ENCODE measurements at regions not wholly inside any gene's neighbourhood (a gene's known extent, or its start where the extent isn't known, plus 50 kb on each side); places are given as distances from the start of the nearest gene placed in this dataset.
A peak's percentile ranks its signal among the peaks of the same experiment; 100 is the strongest.

DNA sequence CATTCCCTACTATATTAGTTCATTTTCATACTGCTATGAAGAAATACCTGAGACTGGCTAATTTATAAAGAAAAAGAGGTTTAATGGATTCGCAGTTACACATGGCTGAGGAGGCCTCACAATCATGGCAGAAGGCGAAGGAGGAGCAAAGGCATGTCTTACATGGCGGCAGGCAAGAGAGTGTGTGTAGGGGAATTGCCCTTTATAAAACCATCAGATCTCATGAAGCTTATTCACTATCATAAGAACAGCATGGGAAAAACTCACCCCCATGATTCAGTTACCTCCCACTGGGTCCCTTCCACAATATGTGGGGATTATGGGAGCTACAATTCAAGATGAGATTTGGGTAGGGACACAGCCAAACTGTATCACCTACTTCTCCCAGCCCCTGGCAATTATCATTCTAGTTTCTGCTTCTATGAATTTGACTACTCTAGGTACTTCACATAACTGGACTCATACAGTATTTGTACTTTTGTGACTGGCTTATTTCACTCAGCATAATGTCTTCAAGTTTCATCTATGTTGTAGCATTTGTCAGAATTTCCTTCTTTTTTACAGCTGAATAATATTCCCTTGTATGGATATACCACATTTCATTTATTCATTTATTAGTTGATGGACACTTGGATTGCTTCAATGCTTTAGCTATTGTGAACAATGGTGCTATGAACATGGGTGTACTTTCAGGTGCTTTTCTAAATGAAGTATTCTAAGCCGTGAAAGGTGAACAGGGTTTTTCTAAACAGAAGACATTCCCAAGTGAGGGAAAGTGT is 219.5 kb upstream of the NUDT4 start:
- H3K36me3 ChIP-seq (ENCODE audit: control insufficient read depth, insufficient read depth, low read length) = no peaks in the 10 kb centered on the region
- no peak overlapping the region for H3K27ac ChIP-seq (ENCODE audit: low read depth, low read length)
- no peaks in the 10 kb centered on the region for H3K4me1 ChIP-seq (ENCODE audit: control insufficient read depth, insufficient read depth, low read length)
- peaks cover 8% of the 10 kb centered on the region for H3K9me3 ChIP-seq (ENCODE audit: control insufficient read depth, insufficient read depth, low read length)
- no peak overlapping the region for H3K4me3 ChIP-seq (ENCODE audit: low read depth, low read length)
- no peak overlapping the region for H3K9ac ChIP-seq (ENCODE audit: low read depth, low read length)
- H3K27me3 ChIP-seq (ENCODE audit: control insufficient read depth, insufficient read depth, low read length) = no peaks in the 10 kb centered on the region

DNA sequence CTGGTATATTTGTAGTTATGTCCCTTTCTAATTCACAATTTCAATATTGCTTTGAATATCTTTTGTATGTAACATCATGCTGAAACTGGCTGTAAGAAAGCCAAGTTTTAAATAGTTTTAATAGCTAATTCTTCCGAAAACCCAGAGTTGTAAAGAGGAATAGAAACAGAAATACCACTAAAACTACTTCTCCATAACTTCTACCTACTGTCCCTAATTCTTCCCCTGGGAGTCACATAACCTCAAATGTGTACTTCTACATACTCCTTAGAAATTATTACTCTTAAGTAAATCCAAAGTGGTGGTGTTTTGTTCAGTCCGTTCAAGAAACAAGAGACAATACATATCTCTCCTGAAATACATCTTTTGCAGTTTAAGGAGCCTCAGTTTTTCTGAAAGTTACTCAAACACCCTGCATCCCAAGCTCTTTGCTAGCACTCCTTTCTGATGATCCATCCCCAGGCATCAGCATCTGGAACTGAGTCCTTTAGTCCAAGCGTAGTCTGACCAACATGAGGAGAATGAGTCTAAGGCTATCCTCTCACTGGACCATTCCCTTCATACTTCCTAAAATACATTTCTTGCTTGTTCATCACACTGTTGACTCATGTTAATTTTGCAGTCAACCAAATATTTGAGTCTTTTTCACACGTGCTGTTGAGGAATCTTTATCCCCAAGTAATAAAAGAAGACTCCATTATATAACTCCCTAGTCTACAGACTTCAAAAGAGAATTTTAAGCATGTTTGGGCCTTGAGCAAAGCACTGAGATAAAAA is 214.3 kb upstream of the NUDT4 start:
- H3K27ac ChIP-seq (ENCODE audit: low read depth, low read length) = no peak overlapping the region
- H3K4me3 ChIP-seq (ENCODE audit: low read depth, low read length) = no peak overlapping the region
- H3K27me3 ChIP-seq (ENCODE audit: control insufficient read depth, insufficient read depth, low read length) = peaks cover 22% of the 10 kb centered on the region
- H3K4me1 ChIP-seq (ENCODE audit: control insufficient read depth, insufficient read depth, low read length) = peaks cover 4% of the 10 kb centered on the region; the same call in 1 of the 2 replicates
- H3K9me3 ChIP-seq (ENCODE audit: control insufficient read depth, insufficient read depth, low read length) = peaks cover 5% of the 10 kb centered on the region
- no peaks in the 10 kb centered on the region for H3K36me3 ChIP-seq (ENCODE audit: control insufficient read depth, insufficient read depth, low read length)
- H3K9ac ChIP-seq (ENCODE audit: low read depth, low read length) = no peak overlapping the region

DNA sequence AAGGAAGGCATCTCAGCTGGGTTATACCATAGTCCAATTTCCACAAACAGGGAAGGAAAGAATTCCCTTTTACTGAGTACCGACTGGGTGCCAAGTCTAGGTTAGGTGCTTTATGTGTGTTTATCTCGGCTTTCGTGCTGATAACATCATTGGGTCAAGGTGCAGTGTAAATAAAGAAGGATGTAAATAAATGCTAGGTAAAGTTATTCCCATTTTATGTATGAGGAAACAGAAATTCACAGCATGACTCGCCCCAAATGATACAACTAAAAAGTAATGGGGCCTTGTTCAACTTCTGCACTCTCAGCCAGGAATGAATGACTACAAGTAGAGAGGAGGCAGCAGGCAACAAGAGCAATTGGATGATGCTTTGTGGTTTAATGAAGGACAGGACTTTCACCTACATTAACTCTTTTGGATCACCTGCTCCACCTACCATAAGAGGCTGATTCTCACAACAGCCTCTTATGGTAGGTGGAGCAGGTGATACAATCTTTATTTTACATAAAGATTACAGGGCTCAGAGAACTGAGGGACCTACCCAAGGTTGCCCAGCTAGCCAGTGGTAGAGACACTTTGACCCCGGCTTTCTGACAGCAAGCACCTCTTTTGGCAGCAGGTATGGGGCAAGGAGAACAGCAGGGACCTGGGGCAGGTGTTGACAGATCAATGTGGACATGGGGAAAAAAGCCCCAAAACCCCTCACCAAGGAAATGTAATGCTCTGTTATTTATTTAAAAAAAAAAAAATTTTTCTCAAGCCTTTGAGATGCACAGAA is 213.4 kb upstream of the NUDT4 start:
- Histone ChIP-seq H3K4me3 (ENCODE audit: low read depth, low read length) (no peak overlapping the region), H3K27me3 (ENCODE audit: control insufficient read depth, insufficient read depth, low read length) (peaks cover 30% of the 10 kb centered on the region), H3K4me1 (ENCODE audit: control insufficient read depth, insufficient read depth, low read length) (peaks cover 4% of the 10 kb centered on the region; the same call in 1 of the 2 replicates), H3K9ac (ENCODE audit: low read depth, low read length) (no peak overlapping the region), H3K27ac (ENCODE audit: low read depth, low read length) (no peak overlapping the region), H3K36me3 (ENCODE audit: control insufficient read depth, insufficient read depth, low read length) (no peaks in the 10 kb centered on the region), H3K9me3 (ENCODE audit: control insufficient read depth, insufficient read depth, low read length) (no peaks in the 10 kb centered on the region)

DNA sequence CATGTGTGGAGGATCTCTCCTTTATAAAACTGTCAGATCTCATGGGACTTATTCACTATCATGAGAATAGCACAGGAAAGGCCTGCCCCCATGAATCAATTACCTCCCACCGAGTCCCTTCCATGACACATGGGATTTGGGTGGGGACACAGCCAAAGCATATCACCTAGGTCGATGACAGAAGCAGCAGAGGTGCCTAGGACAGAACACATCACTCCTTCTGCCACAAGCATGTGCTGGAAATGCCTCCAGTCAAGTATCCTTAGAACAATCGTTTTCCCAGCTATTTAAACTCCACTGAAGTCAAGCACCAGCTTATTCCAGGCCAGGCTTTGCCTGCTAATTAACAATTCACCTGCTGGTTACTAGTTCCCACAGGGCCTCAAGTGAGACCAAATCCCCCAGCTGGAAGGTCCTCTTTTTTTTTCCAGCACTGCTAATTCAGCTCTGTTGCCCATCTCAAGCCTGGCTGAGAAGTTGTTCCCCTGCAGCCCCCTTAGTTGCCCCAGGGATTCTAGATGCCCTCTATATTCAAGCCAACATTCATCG is 212.3 kb upstream of the NUDT4 start:
- Histone ChIP-seq H3K27ac (ENCODE audit: low read depth, low read length) (no peak overlapping the region), H3K4me3 (ENCODE audit: low read depth, low read length) (no peak overlapping the region), H3K9me3 (ENCODE audit: control insufficient read depth, insufficient read depth, low read length) (no peaks in the 10 kb centered on the region), H3K27me3 (ENCODE audit: control insufficient read depth, insufficient read depth, low read length) (peaks cover 37% of the 10 kb centered on the region), H3K36me3 (ENCODE audit: control insufficient read depth, insufficient read depth, low read length) (no peaks in the 10 kb centered on the region), H3K9ac (ENCODE audit: low read depth, low read length) (no peak overlapping the region), H3K4me1 (ENCODE audit: control insufficient read depth, insufficient read depth, low read length) (peaks cover 4% of the 10 kb centered on the region; the same call in 1 of the 2 replicates)

DNA sequence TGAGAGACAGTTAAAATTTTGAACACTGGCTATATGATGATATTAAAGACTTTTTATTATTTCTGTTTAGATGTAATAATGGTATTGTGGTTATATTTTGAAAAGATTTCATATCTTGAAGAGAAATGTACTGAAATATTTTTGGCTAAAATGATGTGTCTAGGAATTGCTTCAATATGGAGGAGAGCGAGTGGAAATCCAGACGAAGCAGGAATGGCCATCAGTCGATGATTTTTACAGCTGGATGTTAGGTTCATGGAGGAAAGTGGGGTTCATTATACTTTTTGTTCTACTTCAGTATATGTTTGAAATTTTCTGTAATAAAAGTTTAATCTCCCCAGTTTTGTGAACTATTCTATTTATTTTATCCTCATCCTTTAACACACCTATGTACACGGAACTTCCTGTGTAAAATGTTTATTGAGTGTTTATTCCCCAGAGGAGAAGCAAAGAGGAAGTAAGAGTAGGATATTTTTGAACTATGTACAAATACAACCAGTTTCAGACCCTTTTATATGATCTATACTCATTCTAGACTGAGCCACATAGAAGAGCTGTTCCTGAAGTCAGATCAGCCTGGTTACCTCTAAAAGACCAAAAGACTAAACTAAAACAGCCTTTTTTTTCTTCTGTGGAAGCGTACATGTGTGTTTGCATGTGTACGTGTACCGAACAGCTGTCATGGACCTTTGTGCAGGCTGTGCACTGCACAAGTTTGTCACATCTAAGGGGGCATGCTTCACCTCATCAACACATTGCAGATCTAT is 211.0 kb upstream of the NUDT4 start:
- no peak overlapping the region for H3K4me3 ChIP-seq (ENCODE audit: low read depth, low read length)
- H3K9ac ChIP-seq (ENCODE audit: low read depth, low read length) = no peak overlapping the region
- no peaks in the 10 kb centered on the region for H3K9me3 ChIP-seq (ENCODE audit: control insufficient read depth, insufficient read depth, low read length)
- H3K36me3 ChIP-seq (ENCODE audit: control insufficient read depth, insufficient read depth, low read length) = no peaks in the 10 kb centered on the region
- H3K27ac ChIP-seq (ENCODE audit: low read depth, low read length) = no peak overlapping the region
- H3K4me1 ChIP-seq (ENCODE audit: control insufficient read depth, insufficient read depth, low read length) = peaks cover 4% of the 10 kb centered on the region; the same call in 1 of the 2 replicates
- peaks cover 37% of the 10 kb centered on the region for H3K27me3 ChIP-seq (ENCODE audit: control insufficient read depth, insufficient read depth, low read length)

DNA sequence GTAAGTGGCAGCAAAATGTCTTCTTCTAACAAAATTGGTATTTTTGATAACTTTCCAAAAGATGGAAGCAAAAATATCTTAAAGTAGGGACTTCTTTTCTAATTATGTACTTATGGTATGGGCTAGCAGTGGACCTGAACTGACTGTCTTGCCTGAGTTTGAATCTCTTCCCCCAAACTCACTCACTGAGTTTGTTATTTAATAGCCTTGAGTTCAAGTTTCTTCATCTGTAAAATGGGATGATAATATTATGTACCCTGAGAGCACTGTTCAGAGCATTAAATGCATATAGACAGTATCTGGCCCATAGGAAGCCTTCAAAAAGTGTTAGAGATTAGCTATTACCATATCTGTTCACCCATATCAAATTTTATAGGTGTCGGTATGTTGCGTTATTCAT is 210.4 kb upstream of the NUDT4 start:
- Histone ChIP-seq H3K9ac (ENCODE audit: low read depth, low read length) (no peak overlapping the region), H3K27me3 (ENCODE audit: control insufficient read depth, insufficient read depth, low read length) (peaks cover 37% of the 10 kb centered on the region), H3K9me3 (ENCODE audit: control insufficient read depth, insufficient read depth, low read length) (no peaks in the 10 kb centered on the region), H3K4me1 (ENCODE audit: control insufficient read depth, insufficient read depth, low read length) (peaks cover 4% of the 10 kb centered on the region; the same call in 1 of the 2 replicates), H3K4me3 (ENCODE audit: low read depth, low read length) (no peak overlapping the region), H3K27ac (ENCODE audit: low read depth, low read length) (no peak overlapping the region), H3K36me3 (ENCODE audit: control insufficient read depth, insufficient read depth, low read length) (no peaks in the 10 kb centered on the region)

DNA sequence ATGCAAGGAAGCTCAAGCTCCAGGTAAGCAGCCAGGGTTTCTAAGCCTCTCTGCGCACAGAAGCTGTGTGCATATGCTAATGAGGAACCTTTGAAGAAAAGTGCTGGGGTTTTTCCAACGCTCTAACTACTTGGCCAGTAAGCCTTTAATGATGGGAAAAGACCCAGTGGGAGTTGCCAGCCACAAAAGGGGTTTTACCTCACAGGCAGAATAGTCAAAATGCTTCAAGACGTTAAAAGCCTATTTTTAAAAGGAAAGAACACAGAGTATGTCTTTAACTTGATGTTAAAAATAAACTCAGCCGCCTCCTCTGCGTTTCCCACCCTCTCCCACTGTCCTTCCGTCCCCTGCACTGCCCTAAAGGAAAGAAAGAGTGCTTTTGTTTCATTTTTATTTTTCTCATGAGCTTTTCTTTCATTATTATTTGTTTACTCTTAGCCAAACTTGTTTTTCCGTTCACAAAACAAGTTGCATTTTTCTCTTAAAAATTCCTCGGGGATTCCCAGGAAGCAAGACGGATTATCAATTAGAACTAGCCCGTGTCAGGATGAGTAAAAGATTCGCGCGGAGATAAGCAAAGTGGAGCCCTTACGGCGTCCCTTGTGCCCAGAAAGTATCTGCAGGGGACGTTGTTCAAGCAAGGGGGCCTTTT is 209.8 kb upstream of the NUDT4 start:
- H3K27ac ChIP-seq (ENCODE audit: low read depth, low read length) = peak overlapping the region; percentile 7
- no peaks in the 10 kb centered on the region for H3K36me3 ChIP-seq (ENCODE audit: control insufficient read depth, insufficient read depth, low read length)
- peak overlapping the region; percentile 36 for H3K4me3 ChIP-seq (ENCODE audit: low read depth, low read length)
- no peaks in the 10 kb centered on the region for H3K9me3 ChIP-seq (ENCODE audit: control insufficient read depth, insufficient read depth, low read length)
- peaks cover 5% of the 10 kb centered on the region; the same call in 1 of the 2 replicates for H3K4me1 ChIP-seq (ENCODE audit: control insufficient read depth, insufficient read depth, low read length)
- no peak overlapping the region for H3K9ac ChIP-seq (ENCODE audit: low read depth, low read length)
- peaks cover 37% of the 10 kb centered on the region for H3K27me3 ChIP-seq (ENCODE audit: control insufficient read depth, insufficient read depth, low read length)

DNA sequence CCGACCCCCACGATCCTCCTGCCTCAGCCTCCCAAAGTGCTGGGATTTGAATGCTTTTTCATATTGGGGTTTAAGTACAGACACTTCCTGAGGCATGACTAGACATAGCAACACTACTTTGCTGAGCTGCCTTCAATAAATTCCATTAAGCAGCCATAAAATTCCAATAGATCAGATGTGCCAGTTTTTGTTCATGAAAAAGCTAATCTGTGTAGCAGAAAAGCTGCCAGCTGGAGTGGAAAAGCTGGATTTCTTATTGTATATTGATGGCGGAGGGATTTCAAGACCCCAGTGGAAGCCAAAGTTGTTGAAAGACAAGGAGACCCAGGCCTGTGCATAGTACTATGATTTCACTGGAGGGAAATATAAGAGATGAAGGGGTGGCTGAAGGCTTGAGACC is 209.0 kb upstream of the NUDT4 start:
- H3K4me1 ChIP-seq (ENCODE audit: control insufficient read depth, insufficient read depth, low read length) = peaks cover 9% of the 10 kb centered on the region; the same call in 1 of the 2 replicates
- no peak overlapping the region for H3K4me3 ChIP-seq (ENCODE audit: low read depth, low read length)
- no peak overlapping the region for H3K9ac ChIP-seq (ENCODE audit: low read depth, low read length)
- H3K9me3 ChIP-seq (ENCODE audit: control insufficient read depth, insufficient read depth, low read length) = no peaks in the 10 kb centered on the region
- no peaks in the 10 kb centered on the region for H3K36me3 ChIP-seq (ENCODE audit: control insufficient read depth, insufficient read depth, low read length)
- no peak overlapping the region for H3K27ac ChIP-seq (ENCODE audit: low read depth, low read length)
- peaks cover 37% of the 10 kb centered on the region for H3K27me3 ChIP-seq (ENCODE audit: control insufficient read depth, insufficient read depth, low read length)

DNA sequence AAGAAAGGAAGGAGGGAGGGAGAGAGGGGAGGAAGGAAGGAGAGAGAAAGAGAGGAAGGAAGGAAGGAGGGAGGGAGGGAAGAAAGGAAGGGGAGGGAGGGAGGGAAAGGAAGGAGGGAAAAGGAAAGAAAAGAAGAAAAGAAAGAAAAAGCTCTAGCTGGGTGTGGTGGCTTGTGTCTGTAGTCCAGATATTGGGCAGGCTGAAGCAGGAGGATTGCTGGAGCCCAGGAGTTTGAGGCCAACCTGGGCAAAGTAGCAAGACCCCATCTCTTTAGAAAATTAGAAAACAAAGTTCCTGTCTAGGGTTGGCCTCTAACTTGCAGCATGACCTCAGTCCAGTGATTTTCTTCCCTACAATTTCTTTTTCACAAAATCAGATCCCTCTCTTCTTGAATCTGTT is 208.2 kb upstream of the NUDT4 start:
- Histone ChIP-seq H3K9me3 (ENCODE audit: control insufficient read depth, insufficient read depth, low read length) (no peaks in the 10 kb centered on the region), H3K27ac (ENCODE audit: low read depth, low read length) (no peak overlapping the region), H3K36me3 (ENCODE audit: control insufficient read depth, insufficient read depth, low read length) (no peaks in the 10 kb centered on the region), H3K4me3 (ENCODE audit: low read depth, low read length) (no peak overlapping the region), H3K9ac (ENCODE audit: low read depth, low read length) (no peak overlapping the region), H3K27me3 (ENCODE audit: control insufficient read depth, insufficient read depth, low read length) (peaks cover 37% of the 10 kb centered on the region), H3K4me1 (ENCODE audit: control insufficient read depth, insufficient read depth, low read length) (peaks cover 9% of the 10 kb centered on the region; the same call in 1 of the 2 replicates)

DNA sequence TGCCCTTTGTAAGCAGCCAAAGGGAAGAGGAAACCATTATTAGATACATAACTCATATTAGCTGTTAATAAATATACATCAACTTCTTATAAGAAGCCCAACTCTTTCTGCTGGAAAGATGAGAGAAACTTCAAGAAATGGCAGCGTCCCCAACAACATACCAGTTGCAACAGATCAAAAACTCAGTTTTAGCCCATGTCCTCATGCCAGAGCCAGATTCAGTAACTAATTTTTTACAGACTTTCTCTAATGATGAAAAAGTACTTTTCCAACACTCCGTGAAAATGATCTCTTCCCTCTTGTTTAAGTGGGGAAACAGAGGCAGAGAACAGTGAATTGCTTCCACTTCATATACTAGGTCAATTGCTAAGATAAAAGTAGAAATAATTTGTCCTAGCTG is 206.8 kb upstream of the NUDT4 start:
- Histone ChIP-seq H3K4me1 (ENCODE audit: control insufficient read depth, insufficient read depth, low read length) (peaks cover 9% of the 10 kb centered on the region; the same call in 1 of the 2 replicates), H3K9me3 (ENCODE audit: control insufficient read depth, insufficient read depth, low read length) (no peaks in the 10 kb centered on the region), H3K27me3 (ENCODE audit: control insufficient read depth, insufficient read depth, low read length) (peaks cover 37% of the 10 kb centered on the region), H3K27ac (ENCODE audit: low read depth, low read length) (no peak overlapping the region), H3K9ac (ENCODE audit: low read depth, low read length) (no peak overlapping the region), H3K36me3 (ENCODE audit: control insufficient read depth, insufficient read depth, low read length) (no peaks in the 10 kb centered on the region), H3K4me3 (ENCODE audit: low read depth, low read length) (no peak overlapping the region)
